ENCODE measurements at regions not wholly inside any gene's neighbourhood (a gene's known extent, or its start where the extent isn't known, plus 50 kb on each side); places are given as distances from the start of the nearest gene placed in this dataset.

DNA sequence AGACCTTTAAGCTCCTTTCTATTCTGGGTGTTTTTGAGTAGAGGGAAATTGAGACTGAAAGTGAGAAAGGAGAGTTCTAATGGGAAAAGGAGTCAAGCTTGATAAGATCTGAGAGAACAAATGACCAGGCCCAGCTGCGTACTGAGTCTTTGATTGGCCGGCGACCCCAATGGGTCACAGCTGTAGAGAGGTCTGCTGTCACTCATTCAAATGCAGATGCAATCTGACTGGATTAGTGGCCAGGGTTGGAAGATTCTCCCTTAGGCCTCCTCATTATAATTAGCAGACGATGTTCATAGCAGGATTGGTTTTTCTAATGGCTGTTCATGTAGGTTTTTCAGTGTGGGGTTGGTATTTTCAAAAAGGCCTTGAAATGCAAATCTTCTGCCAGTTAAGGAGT, 127.2 kb upstream of the SLC25A13 start:
- no peak for DNase-seq (ENCODE audit: low spot score)
- H3K27ac ChIP-seq: no peak overlapping the region
- H3K9me3 ChIP-seq: no peaks in the 10 kb centered on the region
- H3K27me3 ChIP-seq (replicated peaks; ENCODE audit: insufficient read depth): no peaks in the 10 kb centered on the region
- no peaks in the 10 kb centered on the region for H3K36me3 ChIP-seq
- H3K4me1 ChIP-seq (replicated peaks): no peaks in the 10 kb centered on the region
- intact Hi-C loops (cut with DNase I): no loop called here
- TF ChIP-seq POLR2AphosphoS5 (IDR thresholded peaks at IDR 0.05) (no peak), POLR2A (IDR thresholded peaks at IDR 0.05) (no peak)
- TF ChIP-seq, protein P1, sequence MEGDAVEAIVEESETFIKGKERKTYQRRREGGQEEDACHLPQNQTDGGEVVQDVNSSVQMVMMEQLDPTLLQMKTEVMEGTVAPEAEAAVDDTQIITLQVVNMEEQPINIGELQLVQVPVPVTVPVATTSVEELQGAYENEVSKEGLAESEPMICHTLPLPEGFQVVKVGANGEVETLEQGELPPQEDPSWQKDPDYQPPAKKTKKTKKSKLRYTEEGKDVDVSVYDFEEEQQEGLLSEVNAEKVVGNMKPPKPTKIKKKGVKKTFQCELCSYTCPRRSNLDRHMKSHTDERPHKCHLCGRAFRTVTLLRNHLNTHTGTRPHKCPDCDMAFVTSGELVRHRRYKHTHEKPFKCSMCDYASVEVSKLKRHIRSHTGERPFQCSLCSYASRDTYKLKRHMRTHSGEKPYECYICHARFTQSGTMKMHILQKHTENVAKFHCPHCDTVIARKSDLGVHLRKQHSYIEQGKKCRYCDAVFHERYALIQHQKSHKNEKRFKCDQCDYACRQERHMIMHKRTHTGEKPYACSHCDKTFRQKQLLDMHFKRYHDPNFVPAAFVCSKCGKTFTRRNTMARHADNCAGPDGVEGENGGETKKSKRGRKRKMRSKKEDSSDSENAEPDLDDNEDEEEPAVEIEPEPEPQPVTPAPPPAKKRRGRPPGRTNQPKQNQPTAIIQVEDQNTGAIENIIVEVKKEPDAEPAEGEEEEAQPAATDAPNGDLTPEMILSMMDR (IDR thresholded peaks at IDR 0.05): no peak
- WGBS: 75% methylated on average over 4 of the region's 4 CpGs
- H3K4me3 ChIP-seq: no peak overlapping the region

DNA sequence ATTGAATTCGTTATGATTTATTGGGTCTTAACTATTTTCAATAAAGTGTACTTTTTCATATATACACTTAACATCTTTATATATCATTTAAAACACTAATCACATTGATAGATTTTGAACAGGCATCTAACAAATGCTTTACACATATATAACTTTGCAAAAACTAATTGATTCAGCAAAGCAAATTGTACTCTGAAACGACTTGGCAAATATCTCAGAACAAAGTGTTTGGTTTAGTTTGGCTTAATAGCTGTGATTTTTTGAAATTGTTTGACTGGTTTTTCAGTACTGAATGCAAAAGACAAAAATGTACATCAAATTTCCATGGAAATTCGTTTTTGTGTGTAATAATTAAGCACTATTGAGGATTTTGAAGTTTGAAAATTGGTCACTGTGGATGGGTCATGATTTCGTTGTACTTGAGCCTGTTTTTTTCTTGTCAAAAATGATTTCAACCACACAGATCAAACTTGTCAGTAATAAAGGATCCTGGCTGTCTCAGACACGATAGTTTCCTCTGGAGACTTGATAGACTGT, 125.3 kb upstream of the SLC25A13 start:
- Histone ChIP-seq H3K27ac (no peak overlapping the region), H3K4me1 (replicated peaks) (no peaks in the 10 kb centered on the region), H3K9me3 (no peaks in the 10 kb centered on the region), H3K4me3 (no peak overlapping the region), H3K36me3 (no peaks in the 10 kb centered on the region), H3K27me3 (replicated peaks; ENCODE audit: insufficient read depth) (no peaks in the 10 kb centered on the region)
- intact Hi-C loops (cut with DNase I): no loop called here
- no peak for DNase-seq (ENCODE audit: low spot score)
- TF ChIP-seq POLR2AphosphoS5 (IDR thresholded peaks at IDR 0.05) (no peak), POLR2A (IDR thresholded peaks at IDR 0.05) (no peak)
- TF ChIP-seq, protein P1 (IDR thresholded peaks at IDR 0.05): no peak
- WGBS: 53% methylated on average over 5 of the region's 5 CpGs

- TF ChIP-seq, protein P1 (IDR thresholded peaks at IDR 0.05): no peak
- TF ChIP-seq POLR2AphosphoS5 (IDR thresholded peaks at IDR 0.05) (no peak), POLR2A (IDR thresholded peaks at IDR 0.05) (no peak)
- Histone ChIP-seq H3K4me3 (no peak overlapping the region), H3K27ac (no peak overlapping the region), H3K9me3 (no peaks in the 10 kb centered on the region), H3K4me1 (replicated peaks) (no peaks in the 10 kb centered on the region), H3K36me3 (no peaks in the 10 kb centered on the region), H3K27me3 (replicated peaks; ENCODE audit: insufficient read depth) (no peaks in the 10 kb centered on the region)
- 90% methylated on average over 5 of the region's 5 CpGs for whole genome bisulfite sequencing
- intact Hi-C loops (cut with DNase I): no loop called here
- no peak for DNase-seq (ENCODE audit: low spot score)
Measured at GRCh38 chr7:96441436-96442084, 119.7 kb upstream of the SLC25A13 start.

DNA sequence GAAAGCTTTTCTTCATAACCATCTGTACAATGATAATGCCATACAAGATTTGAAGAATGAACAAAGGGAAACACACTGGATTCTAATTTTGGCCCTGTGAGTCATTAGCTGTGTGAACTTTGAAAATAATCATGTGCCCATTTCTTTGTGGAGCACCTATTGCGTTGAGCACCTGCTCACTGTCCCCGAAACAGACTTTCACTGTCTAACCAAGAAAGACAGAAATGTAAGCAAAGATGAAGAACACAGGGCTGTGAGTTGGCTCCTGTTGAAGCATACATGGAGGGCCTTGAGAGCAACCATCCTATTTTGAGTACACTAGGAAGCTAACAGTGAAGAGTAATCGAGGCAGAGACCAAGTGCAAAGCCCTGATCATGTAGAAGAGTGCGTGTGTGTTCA, 118.4 kb upstream of the SLC25A13 start:
- 94% methylated on average over 4 of the region's 4 CpGs for WGBS
- no peak for DNase-seq (ENCODE audit: low spot score)
- H3K4me1 ChIP-seq (replicated peaks): no peaks in the 10 kb centered on the region
- intact Hi-C loops (cut with DNase I): no loop called here
- no peaks in the 10 kb centered on the region for H3K9me3 ChIP-seq
- no peak for TF ChIP-seq POLR2AphosphoS5 (IDR thresholded peaks at IDR 0.05)
- TF ChIP-seq, protein P1 (IDR thresholded peaks at IDR 0.05): no peak
- no peak for TF ChIP-seq POLR2A (IDR thresholded peaks at IDR 0.05)
- H3K27me3 ChIP-seq (replicated peaks; ENCODE audit: insufficient read depth): no peaks in the 10 kb centered on the region
- no peak overlapping the region for H3K27ac ChIP-seq
- no peak overlapping the region for H3K4me3 ChIP-seq
- no peaks in the 10 kb centered on the region for H3K36me3 ChIP-seq

DNA sequence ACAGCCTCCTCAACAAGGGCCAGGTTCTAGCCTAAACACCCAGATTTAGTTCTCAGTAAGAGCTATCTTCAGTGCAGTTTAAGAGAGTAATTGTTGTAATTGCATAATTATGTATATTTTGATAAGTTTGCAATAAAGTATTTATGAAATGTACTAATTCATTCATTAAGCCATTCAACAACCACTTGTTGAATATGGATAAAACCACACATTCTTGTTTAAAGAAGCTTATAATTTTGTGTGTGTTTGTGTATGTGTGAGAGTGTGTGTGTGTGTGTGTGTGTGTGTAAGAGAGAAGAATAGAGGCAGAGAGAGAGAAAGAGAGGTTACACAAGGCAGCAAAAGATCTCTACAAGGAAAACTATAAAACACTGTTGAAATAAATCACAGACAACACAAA, 115.0 kb upstream of the SLC25A13 start:
- no peaks in the 10 kb centered on the region for H3K9me3 ChIP-seq
- intact Hi-C loops (cut with DNase I): no loop called here
- H3K36me3 ChIP-seq: no peaks in the 10 kb centered on the region
- TF ChIP-seq POLR2A (IDR thresholded peaks at IDR 0.05) (no peak), POLR2AphosphoS5 (IDR thresholded peaks at IDR 0.05) (no peak)
- TF ChIP-seq, protein P1 (IDR thresholded peaks at IDR 0.05): no peak
- no peaks in the 10 kb centered on the region for H3K4me1 ChIP-seq (replicated peaks)
- no peak overlapping the region for H3K4me3 ChIP-seq
- H3K27ac ChIP-seq: no peak overlapping the region
- no peaks in the 10 kb centered on the region for H3K27me3 ChIP-seq (replicated peaks; ENCODE audit: insufficient read depth)
- no peak for DNase-seq (ENCODE audit: low spot score)
